ENCODE measurements at regions not wholly inside any gene's neighbourhood (a gene's known extent, or its start where the extent isn't known, plus 50 kb on each side); places are given as distances from the start of the nearest gene placed in this dataset.

DNA sequence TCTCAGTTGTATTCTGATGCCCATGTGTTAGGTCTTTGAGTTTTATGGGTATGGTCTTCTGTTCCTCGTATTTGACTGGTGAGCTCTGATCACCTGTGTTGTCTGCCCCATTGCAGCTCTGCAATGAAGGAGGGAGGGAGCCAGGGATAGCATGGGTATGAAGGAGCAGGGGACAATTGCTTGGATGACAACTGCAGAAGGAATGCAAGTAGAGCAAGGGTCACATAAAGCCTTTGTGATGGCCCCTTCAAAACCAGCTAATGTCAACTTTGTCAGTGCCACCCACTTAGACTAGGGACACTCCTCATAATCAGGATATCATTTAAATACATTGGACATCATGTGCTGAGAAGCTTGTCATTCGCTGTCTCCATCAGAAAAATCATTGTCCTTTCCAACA, 152.7 kb upstream of the MAF start:
- WGBS, 2 donors (ENCODE audit: extremely low coverage in 2 of 2, insufficient read length in 2 of 2, insufficient replicate concordance in 1 of 2) = no CpG with 5 or more reads among the region's 2 CpGs
- H3K79me1 ChIP-seq (ENCODE audit: low read depth, low read length) = no peaks in the 10 kb centered on the region
- H2BK5ac ChIP-seq (ENCODE audit: low read length) = no peak overlapping the region
- no peak overlapping the region for H2BK15ac ChIP-seq (ENCODE audit: low read length)
- H4K8ac ChIP-seq (ENCODE audit: low read depth, low read length) = no peak overlapping the region
- H3K27ac ChIP-seq (replicated peaks; ENCODE audit: low read length) = no peak overlapping the region
- H3K18ac ChIP-seq (ENCODE audit: low read length) = no peak overlapping the region
- DNase-seq (ENCODE audit: low spot score) = no peak
- H3K9ac ChIP-seq (ENCODE audit: low read depth, low read length, poor library complexity) = no peak overlapping the region
- H3K4me3 ChIP-seq (ENCODE audit: low read length in 2 of 2) = no peak overlapping the region
- H2AFZ ChIP-seq (ENCODE audit: low read length) = no peak overlapping the region
- H4K91ac ChIP-seq (ENCODE audit: low read depth, low read length, poor library complexity) = no peak overlapping the region
- H3K4me1 ChIP-seq (ENCODE audit: control insufficient read depth in 2 of 2, insufficient read depth in 1 of 2, low read depth in 1 of 2, low read length in 2 of 2) = peaks cover 0 to 7% of the 10 kb centered on the region in 2 donors
- H2BK120ac ChIP-seq (ENCODE audit: low read depth, low read length) = no peak overlapping the region
- no peak overlapping the region for H3K23ac ChIP-seq (ENCODE audit: low read depth, low read length, poor library complexity)
- no peak overlapping the region for H3K4me2 ChIP-seq (ENCODE audit: insufficient read depth, low read length, poor library complexity, severe bottlenecking)
- no peak overlapping the region for H3K4ac ChIP-seq (ENCODE audit: low read length)
- H3K36me3 ChIP-seq (replicated peaks in 1 of 2; ENCODE audit: control insufficient read depth in 2 of 2, insufficient read depth in 2 of 2, low read length in 2 of 2) = no peaks in the 10 kb centered on the region
- peaks cover 0 to 5% of the 10 kb centered on the region in 2 donors for H3K9me3 ChIP-seq (replicated peaks in 1 of 2; ENCODE audit: control insufficient read depth in 2 of 2, insufficient read depth in 1 of 2, low read depth in 1 of 2, low read length in 2 of 2)
- H2AK5ac ChIP-seq (ENCODE audit: low read depth, low read length) = no peak overlapping the region
- no peaks in the 10 kb centered on the region for H3K27me3 ChIP-seq (ENCODE audit: control insufficient read depth in 3 of 3, insufficient read depth in 3 of 3, low read depth in 1 of 3, low read length in 3 of 3)
- no peak overlapping the region for H2BK12ac ChIP-seq (ENCODE audit: low read length)
- H3K14ac ChIP-seq (ENCODE audit: low read length) = no peak overlapping the region

DNA sequence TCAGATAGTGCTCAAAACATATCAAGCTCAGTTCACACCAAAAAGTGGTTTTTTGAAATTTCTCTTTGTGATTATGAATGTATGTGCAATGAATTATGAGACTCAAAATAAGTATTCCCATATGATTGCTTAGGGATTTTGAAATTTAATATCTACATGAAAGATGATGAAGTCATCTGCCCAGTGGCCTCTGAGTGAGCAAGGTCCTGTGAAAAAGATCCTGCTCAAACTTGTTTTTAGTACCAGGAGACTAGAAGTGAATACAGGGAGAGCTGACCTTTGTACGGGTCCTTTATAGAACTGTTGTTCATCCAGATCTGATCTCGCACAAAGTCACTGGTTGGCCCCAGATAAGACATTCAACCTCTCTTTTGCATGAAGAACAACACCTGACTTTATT, 151.9 kb upstream of the MAF start:
- Histone ChIP-seq H3K4me2 (ENCODE audit: insufficient read depth, low read length, poor library complexity, severe bottlenecking) (no peak overlapping the region), H3K4me3 (ENCODE audit: low read length in 2 of 2) (no peak overlapping the region), H2AK5ac (ENCODE audit: low read depth, low read length) (no peak overlapping the region), H2AFZ (ENCODE audit: low read length) (no peak overlapping the region), H2BK120ac (ENCODE audit: low read depth, low read length) (no peak overlapping the region), H3K27ac (replicated peaks; ENCODE audit: low read length) (no peak overlapping the region), H3K9ac (ENCODE audit: low read depth, low read length, poor library complexity) (no peak overlapping the region), H3K4me1 (ENCODE audit: control insufficient read depth in 2 of 2, insufficient read depth in 1 of 2, low read depth in 1 of 2, low read length in 2 of 2) (peaks cover 0 to 7% of the 10 kb centered on the region in 2 donors), H3K27me3 (ENCODE audit: control insufficient read depth in 3 of 3, insufficient read depth in 3 of 3, low read depth in 1 of 3, low read length in 3 of 3) (no peaks in the 10 kb centered on the region), H2BK12ac (ENCODE audit: low read length) (no peak overlapping the region), H3K4ac (ENCODE audit: low read length) (no peak overlapping the region), H3K14ac (ENCODE audit: low read length) (no peak overlapping the region), H3K18ac (ENCODE audit: low read length) (no peak overlapping the region), H2BK5ac (ENCODE audit: low read length) (no peak overlapping the region), H4K91ac (ENCODE audit: low read depth, low read length, poor library complexity) (no peak overlapping the region), H3K36me3 (replicated peaks in 1 of 2; ENCODE audit: control insufficient read depth in 2 of 2, insufficient read depth in 2 of 2, low read length in 2 of 2) (no peaks in the 10 kb centered on the region), H4K8ac (ENCODE audit: low read depth, low read length) (no peak overlapping the region), H3K23ac (ENCODE audit: low read depth, low read length, poor library complexity) (no peak overlapping the region), H3K9me3 (replicated peaks in 1 of 2; ENCODE audit: control insufficient read depth in 2 of 2, insufficient read depth in 1 of 2, low read depth in 1 of 2, low read length in 2 of 2) (peaks cover 0 to 5% of the 10 kb centered on the region in 2 donors), H3K79me1 (ENCODE audit: low read depth, low read length) (no peaks in the 10 kb centered on the region), H2BK15ac (ENCODE audit: low read length) (no peak overlapping the region)
- no CpG with 5 or more reads among the region's 2 CpGs for WGBS, 2 donors (ENCODE audit: extremely low coverage in 2 of 2, insufficient read length in 2 of 2, insufficient replicate concordance in 1 of 2)
- DNase-seq (ENCODE audit: low spot score) = no peak

DNA sequence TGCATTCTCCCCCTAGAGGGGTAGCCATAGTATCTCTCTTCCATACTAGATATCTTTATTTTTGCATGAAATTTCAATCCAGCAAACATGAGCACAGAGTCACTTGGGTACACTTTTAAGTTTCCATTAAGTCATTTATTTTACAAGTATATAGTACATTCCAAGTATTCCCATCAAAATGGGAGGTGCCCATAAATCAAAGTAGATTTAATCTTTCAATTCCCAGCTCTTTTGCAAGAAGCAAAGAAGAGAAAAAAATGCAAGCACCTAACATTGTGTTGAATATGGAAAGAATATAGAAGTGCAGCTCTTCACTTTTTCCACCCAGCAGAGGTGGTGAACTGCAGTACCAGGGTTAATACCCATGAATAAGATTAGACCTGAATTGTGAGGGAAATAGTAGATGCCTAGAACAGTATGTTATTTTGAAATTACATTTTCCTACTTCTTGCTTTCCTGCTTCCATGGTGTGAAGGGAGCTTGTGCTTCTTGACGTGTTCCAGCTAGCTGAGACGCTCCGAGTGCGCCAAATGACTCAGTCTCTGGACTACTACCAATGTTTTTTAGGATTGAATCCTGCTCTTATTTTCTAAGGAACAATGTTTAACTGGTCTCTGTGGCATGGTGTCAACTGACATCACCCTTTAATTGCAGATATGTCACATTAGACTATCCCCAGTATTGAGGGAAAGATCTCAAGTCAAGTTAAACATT, 151.1 kb upstream of the MAF start:
- H2BK15ac ChIP-seq (ENCODE audit: low read length) = no peak overlapping the region
- no peak overlapping the region for H3K9ac ChIP-seq (ENCODE audit: low read depth, low read length, poor library complexity)
- DNase-seq (ENCODE audit: low spot score) = no peak
- no peak overlapping the region for H3K18ac ChIP-seq (ENCODE audit: low read length)
- no peak overlapping the region for H2AK5ac ChIP-seq (ENCODE audit: low read depth, low read length)
- WGBS, 2 donors (ENCODE audit: extremely low coverage in 2 of 2, insufficient read length in 2 of 2, insufficient replicate concordance in 1 of 2) = no CpG with 5 or more reads among the region's 4 CpGs
- no peak overlapping the region for H3K4me3 ChIP-seq (ENCODE audit: low read length in 2 of 2)
- H3K14ac ChIP-seq (ENCODE audit: low read length) = no peak overlapping the region
- no peak overlapping the region for H4K91ac ChIP-seq (ENCODE audit: low read depth, low read length, poor library complexity)
- H3K9me3 ChIP-seq (replicated peaks in 1 of 2; ENCODE audit: control insufficient read depth in 2 of 2, insufficient read depth in 1 of 2, low read depth in 1 of 2, low read length in 2 of 2) = peaks cover 0 to 5% of the 10 kb centered on the region in 2 donors
- no peak overlapping the region for H2BK12ac ChIP-seq (ENCODE audit: low read length)
- H3K4ac ChIP-seq (ENCODE audit: low read length) = no peak overlapping the region
- no peak overlapping the region for H3K4me2 ChIP-seq (ENCODE audit: insufficient read depth, low read length, poor library complexity, severe bottlenecking)
- H2BK120ac ChIP-seq (ENCODE audit: low read depth, low read length) = no peak overlapping the region
- no peak overlapping the region for H3K27ac ChIP-seq (replicated peaks; ENCODE audit: low read length)
- no peaks in the 10 kb centered on the region for H3K36me3 ChIP-seq (replicated peaks in 1 of 2; ENCODE audit: control insufficient read depth in 2 of 2, insufficient read depth in 2 of 2, low read length in 2 of 2)
- H4K8ac ChIP-seq (ENCODE audit: low read depth, low read length) = no peak overlapping the region
- no peak overlapping the region for H2BK5ac ChIP-seq (ENCODE audit: low read length)
- H3K23ac ChIP-seq (ENCODE audit: low read depth, low read length, poor library complexity) = no peak overlapping the region
- no peak overlapping the region for H2AFZ ChIP-seq (ENCODE audit: low read length)
- H3K79me1 ChIP-seq (ENCODE audit: low read depth, low read length) = no peaks in the 10 kb centered on the region
- H3K4me1 ChIP-seq (ENCODE audit: control insufficient read depth in 2 of 2, insufficient read depth in 1 of 2, low read depth in 1 of 2, low read length in 2 of 2) = peaks cover 0 to 7% of the 10 kb centered on the region in 2 donors
- H3K27me3 ChIP-seq (ENCODE audit: control insufficient read depth in 3 of 3, insufficient read depth in 3 of 3, low read depth in 1 of 3, low read length in 3 of 3) = no peaks in the 10 kb centered on the region

DNA sequence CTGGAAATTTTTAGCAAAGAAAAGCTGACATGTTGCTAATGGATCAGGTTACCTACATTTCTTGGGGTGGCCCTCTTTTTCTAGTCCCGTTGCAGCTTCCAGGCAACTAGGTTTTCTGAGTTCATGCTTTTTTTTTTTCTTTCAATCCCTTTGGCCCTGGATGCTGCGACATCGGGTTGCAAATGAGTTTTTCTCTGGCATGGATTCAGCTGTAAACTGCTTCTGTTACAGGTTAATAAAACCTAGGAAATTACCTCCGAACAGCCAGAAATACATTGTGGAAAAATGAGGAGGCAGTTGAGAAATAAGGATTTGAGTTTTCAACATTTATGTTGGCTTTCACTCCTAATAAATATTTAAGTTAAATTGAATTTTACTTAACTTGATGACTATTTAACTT, 149.8 kb upstream of the MAF start:
- Histone ChIP-seq H2BK5ac (ENCODE audit: low read length) (no peak overlapping the region), H4K91ac (ENCODE audit: low read depth, low read length, poor library complexity) (no peak overlapping the region), H3K36me3 (replicated peaks in 1 of 2; ENCODE audit: control insufficient read depth in 2 of 2, insufficient read depth in 2 of 2, low read length in 2 of 2) (no peaks in the 10 kb centered on the region), H3K4me1 (ENCODE audit: control insufficient read depth in 2 of 2, insufficient read depth in 1 of 2, low read depth in 1 of 2, low read length in 2 of 2) (peaks cover 0 to 7% of the 10 kb centered on the region in 2 donors), H3K79me1 (ENCODE audit: low read depth, low read length) (no peaks in the 10 kb centered on the region), H3K4ac (ENCODE audit: low read length) (no peak overlapping the region), H3K23ac (ENCODE audit: low read depth, low read length, poor library complexity) (no peak overlapping the region), H2AFZ (ENCODE audit: low read length) (no peak overlapping the region), H3K9ac (ENCODE audit: low read depth, low read length, poor library complexity) (no peak overlapping the region), H3K27me3 (ENCODE audit: control insufficient read depth in 3 of 3, insufficient read depth in 3 of 3, low read depth in 1 of 3, low read length in 3 of 3) (no peaks in the 10 kb centered on the region), H2AK5ac (ENCODE audit: low read depth, low read length) (no peak overlapping the region), H4K8ac (ENCODE audit: low read depth, low read length) (no peak overlapping the region), H2BK12ac (ENCODE audit: low read length) (no peak overlapping the region), H3K4me3 (ENCODE audit: low read length in 2 of 2) (no peak overlapping the region), H3K27ac (replicated peaks; ENCODE audit: low read length) (no peak overlapping the region), H3K14ac (ENCODE audit: low read length) (no peak overlapping the region), H3K18ac (ENCODE audit: low read length) (no peak overlapping the region), H2BK15ac (ENCODE audit: low read length) (no peak overlapping the region), H2BK120ac (ENCODE audit: low read depth, low read length) (no peak overlapping the region), H3K9me3 (replicated peaks in 1 of 2; ENCODE audit: control insufficient read depth in 2 of 2, insufficient read depth in 1 of 2, low read depth in 1 of 2, low read length in 2 of 2) (peaks cover 0 to 5% of the 10 kb centered on the region in 2 donors), H3K4me2 (ENCODE audit: insufficient read depth, low read length, poor library complexity, severe bottlenecking) (no peak overlapping the region)
- WGBS, 2 donors (ENCODE audit: extremely low coverage in 2 of 2, insufficient read length in 2 of 2, insufficient replicate concordance in 1 of 2) = no CpG with 5 or more reads among the region's 4 CpGs
- DNase-seq (ENCODE audit: low spot score) = no peak

All from neuronal stem cell (in vitro differentiated cells).